Caco-2 (cell line): ENCODE measurements at regions not wholly inside any gene's neighbourhood (a gene's known extent, or its start where the extent isn't known, plus 50 kb on each side); places are given as distances from the start of the nearest gene placed in this dataset.

Experiments
- BruUV-seq: library from RNA; stranded (reverse); fragments of 400-500 nt; replicated peaks from 2 replicates; lab custom pipeline; 2021; lab: Mats Ljungman, UMichigan
- CTCF ChIA-PET: fragments of 300-600 bp; sonication (Branson Sonifier 250); formaldehyde crosslinking; loops from one replicate; lab custom pipeline; 2022; ENCODE audit warnings: antibody characterized with exemption; lab: Charles Lee
- POLR2A ChIA-PET: fragments of 300-600 bp; sonication (Branson Sonifier 250); formaldehyde crosslinking; loops from one replicate; lab custom pipeline; 2022; ENCODE audit warnings: antibody characterized with exemption; lab: Charles Lee
- DNase-seq, 2 experiments: peaks; one replicate each; pipeline versions ENCODE4 v3.0.0 to v3.0.0-alpha.2; 2020 to 2022
- H3K27me3 ChIP-seq: replicated peaks from 2 replicates; pipeline ENCODE4 v1.6.0; 2011; ENCODE audit warnings: low read length; ENCODE audit not compliant: control insufficient read depth, insufficient read depth
- H3K36me3 ChIP-seq: 2 replicates; pipeline ENCODE4 v1.5.1; 2011; ENCODE audit warnings: low read length; ENCODE audit not compliant: control insufficient read depth, insufficient read depth
- H3K4me1 ChIP-seq: fragments of 250-450 bp; sonication (Bioruptor Pico); 2 replicates; pipeline ENCODE4 v1.5.1; 2020; ENCODE audit warnings: mild to moderate bottlenecking
- H3K4me3 ChIP-seq: 2 replicates; pipeline ENCODE4 v1.5.1; 2011; ENCODE audit warnings: low read depth, mild to moderate bottlenecking, control low read depth, low read length
- H3K9me3 ChIP-seq: fragments of 250-450 bp; sonication (Bioruptor Pico); 2 replicates; pipeline ENCODE4 v1.5.1; 2020; ENCODE audit warnings: mild to moderate bottlenecking, moderate library complexity
- H3K27ac Mint-ChIP-seq: one replicate; pipeline ENCODE4 v1.8.0; 2022; ENCODE audit warnings: mixed read lengths; ENCODE audit not compliant: unreplicated experiment
- H3K27me3 Mint-ChIP-seq: one replicate; pipeline ENCODE4 v1.8.0; 2022; ENCODE audit warnings: mixed read lengths; ENCODE audit not compliant: insufficient read depth, unreplicated experiment
- H3K36me3 Mint-ChIP-seq: one replicate; pipeline ENCODE4 v1.8.0; 2022; ENCODE audit warnings: mild to moderate bottlenecking, mixed read lengths; ENCODE audit not compliant: insufficient read depth, unreplicated experiment
- H3K4me1 Mint-ChIP-seq: one replicate; pipeline ENCODE4 v1.8.0; 2022; ENCODE audit warnings: low read depth, mixed read lengths; ENCODE audit not compliant: unreplicated experiment
- H3K4me3 Mint-ChIP-seq: one replicate; pipeline ENCODE4 v1.8.0; 2022; ENCODE audit warnings: mild to moderate bottlenecking, moderate library complexity, mixed read lengths; ENCODE audit not compliant: unreplicated experiment
- H3K9me3 Mint-ChIP-seq: one replicate; pipeline ENCODE4 v1.8.0; 2022; ENCODE audit warnings: mixed read lengths; ENCODE audit not compliant: unreplicated experiment
- CTCF ChIP-seq, 2 experiments: fragments of 200-600 bp in 1 of 2; IDR thresholded peaks; 1 replicate in 1 of 2; 2 replicates in 1 of 2; pipeline versions ENCODE4 v1.5.1 to v1.8.0; 2011 to 2022; ENCODE audit warnings: antibody characterized with exemption in 1 of 2, control low read depth in 1 of 2, inconsistent platforms in 1 of 2, low read depth in 1 of 2, low read length in 1 of 2, mild to moderate bottlenecking in 1 of 2, moderate library complexity in 1 of 2; ENCODE audit not compliant: insufficient read depth in 1 of 2, severe bottlenecking in 1 of 2, unreplicated experiment in 1 of 2
- intact Hi-C: fragments of 100-400 bp; cut with micrococcal nuclease; formaldehyde crosslinking; loops from one replicate; pipeline ENCODE4 v1.10.0; 2022; ENCODE audit not compliant: unreplicated experiment

- no peak overlapping the region for H3K27ac Mint-ChIP-seq
- H3K9me3 Mint-ChIP-seq = no peaks in the 10 kb centered on the region
- intact Hi-C loops = loop anchor here (10.0 kb wide), 1 partner anchor 254 kb away; no protein-coding TSS in a partner anchor
- DNase-seq = no peak
- no peaks in the 10 kb centered on the region for H3K36me3 Mint-ChIP-seq
- H3K4me3 Mint-ChIP-seq = no peak overlapping the region
- ChIA-PET POLR2A (no interaction called here), CTCF (no interaction called here)
- H3K27me3 Mint-ChIP-seq = no peaks in the 10 kb centered on the region
- H3K4me1 ChIP-seq = peaks cover 10% of the 10 kb centered on the region; the same call in 1 of the 2 replicates
- no peaks in the 10 kb centered on the region for H3K36me3 ChIP-seq
- H3K9me3 ChIP-seq = no peaks in the 10 kb centered on the region
- H3K4me3 ChIP-seq = no peak overlapping the region
- TF ChIP-seq CTCF (IDR thresholded peaks at IDR 0.05; ENCODE audit: insufficient read depth in 1 of 2, low read depth in 1 of 2, low read length in 1 of 2, severe bottlenecking in 1 of 2, unreplicated experiment in 1 of 2) = no peak
- no peaks in the 10 kb centered on the region for H3K27me3 ChIP-seq
- no peaks in the 10 kb centered on the region for H3K4me1 Mint-ChIP-seq
- no TSS peak for BruUV-seq
Measured at GRCh38 chr6:2440516-2440915, 195.1 kb upstream of the GMDS start.

GRCh38 chr6:2439632-2440031 is 194.2 kb upstream of the GMDS start:
- peaks cover 10% of the 10 kb centered on the region; the same call in 1 of the 2 replicates for H3K4me1 ChIP-seq
- Mint-ChIP-seq H3K4me3 (no peak overlapping the region), H3K27me3 (no peaks in the 10 kb centered on the region), H3K27ac (no peak overlapping the region), H3K36me3 (no peaks in the 10 kb centered on the region), H3K4me1 (no peaks in the 10 kb centered on the region), H3K9me3 (no peaks in the 10 kb centered on the region)
- TF ChIP-seq CTCF (IDR thresholded peaks at IDR 0.05; ENCODE audit: insufficient read depth in 1 of 2, low read depth in 1 of 2, low read length in 1 of 2, severe bottlenecking in 1 of 2, unreplicated experiment in 1 of 2) = no peak
- H3K4me3 ChIP-seq = no peak overlapping the region
- no TSS peak for BruUV-seq
- intact Hi-C loops = loop anchor here (10.0 kb wide), 1 partner anchor 255 kb away; no protein-coding TSS in a partner anchor
- no peaks in the 10 kb centered on the region for H3K27me3 ChIP-seq
- ChIA-PET POLR2A (no interaction called here), CTCF (no interaction called here)
- no peaks in the 10 kb centered on the region for H3K9me3 ChIP-seq
- no peaks in the 10 kb centered on the region for H3K36me3 ChIP-seq
- DNase-seq = no peak

- no peak for TF ChIP-seq CTCF (IDR thresholded peaks at IDR 0.05; ENCODE audit: insufficient read depth in 1 of 2, low read depth in 1 of 2, low read length in 1 of 2, severe bottlenecking in 1 of 2, unreplicated experiment in 1 of 2)
Measured at GRCh38 chr6:2439082-2439481, 193.7 kb upstream of the GMDS start.

More at GRCh38 chr6:2439082-2439481, 193.7 kb upstream of the GMDS start:
- Histone ChIP-seq H3K36me3 (no peaks in the 10 kb centered on the region), H3K4me3 (no peak overlapping the region), H3K4me1 (peaks cover 10% of the 10 kb centered on the region; the same call in 1 of the 2 replicates), H3K27me3 (no peaks in the 10 kb centered on the region), H3K9me3 (no peaks in the 10 kb centered on the region)
- Mint-ChIP-seq H3K9me3 (no peaks in the 10 kb centered on the region), H3K27me3 (no peaks in the 10 kb centered on the region), H3K27ac (no peak overlapping the region), H3K4me3 (no peak overlapping the region), H3K4me1 (no peaks in the 10 kb centered on the region), H3K36me3 (no peaks in the 10 kb centered on the region)
- no peak for DNase-seq
- intact Hi-C loops = no loop called here
- no TSS peak for BruUV-seq
- CTCF ChIA-PET = no interaction called here
- POLR2A ChIA-PET = no interaction called here
